Esophagus mucosa (tissue), 1 donor: ENCODE measurements at regions not wholly inside any gene's neighbourhood (a gene's known extent, or its start where the extent isn't known, plus 50 kb on each side); places are given as distances from the start of the nearest gene placed in this dataset.

ENCODE experiments used
- ATAC-seq: fragments of 200-7000 bp; cut with Tn5 transposase; one replicate; pipeline ENCODE4 v1.9.1; 2020
- donor health status: DM: yes; HTN: yes; CAD: no.

- ATAC-seq: no peak
These were observed 92.7 kb upstream of the TNC start for GRCh38 chr9:115210699-115211098.

- ATAC-seq: no peak
These were observed 93.6 kb upstream of the TNC start for GRCh38 chr9:115211413-115212124.

- no peak for ATAC-seq
These were observed 94.2 kb upstream of the TNC start for GRCh38 chr9:115212125-115212605.

DNA sequence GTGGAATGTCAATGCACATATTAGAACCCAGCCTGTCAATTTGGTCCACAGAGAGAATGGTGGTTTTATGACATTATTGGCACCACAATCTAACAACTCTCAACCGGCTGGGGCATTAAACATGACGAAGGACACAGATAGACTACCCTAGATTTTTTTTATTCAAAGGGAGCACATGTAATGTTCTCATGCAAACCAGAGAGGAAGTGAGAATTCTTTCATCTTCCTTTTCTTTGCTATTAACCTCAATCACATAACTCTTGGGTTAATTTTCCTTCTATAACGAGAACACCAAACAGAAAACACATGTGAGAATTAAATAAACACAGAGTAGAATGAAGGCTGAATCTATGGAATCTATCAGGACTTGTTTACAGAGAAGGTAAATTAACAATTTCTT, 94.9 kb upstream of the TNC start:
- ATAC-seq: no peak

- peak; percentile 86 for ATAC-seq
These were observed 95.9 kb upstream of the TNC start for GRCh38 chr9:115213818-115214334.

DNA sequence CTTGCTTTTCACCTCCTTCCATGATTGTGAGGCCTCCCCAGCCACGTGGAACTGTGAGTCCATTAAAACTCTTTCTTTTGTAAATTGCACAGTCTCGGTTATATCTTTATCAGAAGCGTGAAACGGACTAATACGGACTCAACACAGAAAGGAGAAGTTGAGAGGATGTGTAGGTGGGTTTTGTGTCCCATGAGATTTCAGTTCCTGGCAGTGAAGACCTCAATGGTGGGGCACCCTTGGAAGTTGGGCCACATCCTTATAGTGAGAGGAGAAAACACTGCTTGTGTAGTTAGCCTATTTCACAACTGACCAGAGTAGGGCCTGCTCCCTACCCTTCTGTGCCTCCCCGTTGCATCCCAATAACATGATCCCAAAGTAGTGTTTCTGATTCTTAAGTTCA, 98.9 kb upstream of the TNC start:
- no peak for ATAC-seq

DNA sequence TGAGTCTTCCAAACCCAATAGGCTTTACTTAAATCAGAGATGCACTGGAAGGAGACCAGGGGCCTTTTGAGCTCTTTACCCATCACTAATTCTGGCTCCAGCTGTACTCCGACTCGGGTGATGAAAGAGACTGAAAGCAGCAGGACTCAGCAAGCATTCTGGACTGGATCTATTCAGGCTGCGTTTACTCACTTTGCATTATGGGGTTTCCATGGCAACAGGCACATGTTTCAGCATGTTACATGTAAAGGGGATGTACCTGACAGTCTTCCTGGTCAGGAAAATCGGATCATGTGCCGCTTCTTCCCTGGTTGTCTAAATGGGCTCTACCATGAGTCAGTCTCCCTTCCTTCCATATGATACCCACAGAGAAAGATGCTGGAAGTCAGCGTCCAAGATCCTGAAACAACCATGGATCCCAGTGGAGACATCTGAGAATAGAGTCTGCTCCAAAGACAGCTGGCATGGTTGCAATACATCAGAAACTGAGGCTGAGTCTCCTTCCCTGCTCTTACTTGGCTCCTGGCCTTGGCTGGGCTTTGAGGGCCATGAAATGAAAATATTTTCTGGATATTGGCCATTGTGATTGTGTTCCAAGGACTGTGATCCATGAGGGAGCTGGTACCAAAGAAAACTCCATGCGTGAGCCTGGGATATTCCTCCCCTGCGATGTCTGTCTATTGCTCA, 102.5 kb upstream of the TNC start:
- ATAC-seq: peak; percentile 89

DNA sequence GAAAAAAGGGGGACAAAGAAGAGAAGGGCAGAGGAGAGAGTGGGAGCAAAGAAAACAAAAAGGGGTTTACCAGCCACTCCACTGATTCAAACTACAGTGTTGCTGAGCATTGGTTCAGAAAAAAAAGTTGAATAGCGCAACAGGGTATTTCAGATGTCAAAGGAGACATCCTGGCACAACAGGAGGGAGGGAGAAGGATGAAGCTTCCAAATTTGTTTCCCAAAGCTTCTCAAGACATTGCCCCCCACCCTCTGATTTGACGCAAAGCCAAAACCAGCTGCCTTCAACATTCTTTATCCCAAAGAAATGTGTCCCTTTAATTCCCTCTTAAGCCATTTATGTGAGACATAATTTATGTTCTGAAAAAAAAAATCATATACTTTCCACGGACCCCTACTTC, 105.5 kb upstream of the TNC start:
- ATAC-seq: no peak

- no peak for ATAC-seq
These were observed 107.6 kb upstream of the TNC start for GRCh38 chr9:115225459-115226116.

DNA sequence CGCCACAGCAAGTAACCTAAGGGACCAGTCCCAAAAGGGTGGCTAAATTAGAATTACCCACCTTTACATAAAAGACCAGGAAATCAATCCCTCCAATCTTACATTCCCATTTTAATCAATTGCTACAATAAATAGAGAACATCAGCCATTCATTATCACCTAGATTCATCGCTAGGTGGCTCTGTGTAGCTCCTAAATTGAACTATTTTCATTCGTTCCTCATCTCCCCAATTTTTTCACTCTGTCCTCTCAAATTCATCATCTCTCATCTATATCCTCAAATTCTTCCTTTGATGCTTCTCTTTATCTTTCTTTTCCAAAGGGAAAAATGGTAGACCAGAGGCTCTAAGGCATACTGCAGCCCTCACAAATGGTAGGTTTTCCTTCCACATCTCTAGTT, 108.2 kb upstream of the TNC start:
- no peak for ATAC-seq

DNA sequence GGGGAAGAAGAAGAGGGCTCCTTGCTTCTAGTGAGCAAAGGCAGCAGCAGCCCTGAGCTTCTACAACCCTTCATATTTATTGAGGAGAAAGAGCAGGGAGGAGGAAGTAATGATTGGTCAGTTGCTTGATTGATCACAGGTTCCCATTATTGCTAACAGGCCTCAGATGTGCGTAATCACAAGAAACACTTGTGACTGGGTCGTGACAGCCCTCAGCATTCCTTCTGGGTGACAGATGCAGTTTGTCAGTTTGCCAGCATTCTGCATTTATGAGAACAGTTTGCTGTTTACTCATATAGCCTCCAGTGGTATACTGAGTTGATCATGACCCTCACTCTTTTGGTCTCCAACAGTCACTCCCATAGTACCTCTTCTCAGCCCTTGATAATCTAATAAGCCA, 111.5 kb upstream of the TNC start:
- ATAC-seq: no peak

DNA sequence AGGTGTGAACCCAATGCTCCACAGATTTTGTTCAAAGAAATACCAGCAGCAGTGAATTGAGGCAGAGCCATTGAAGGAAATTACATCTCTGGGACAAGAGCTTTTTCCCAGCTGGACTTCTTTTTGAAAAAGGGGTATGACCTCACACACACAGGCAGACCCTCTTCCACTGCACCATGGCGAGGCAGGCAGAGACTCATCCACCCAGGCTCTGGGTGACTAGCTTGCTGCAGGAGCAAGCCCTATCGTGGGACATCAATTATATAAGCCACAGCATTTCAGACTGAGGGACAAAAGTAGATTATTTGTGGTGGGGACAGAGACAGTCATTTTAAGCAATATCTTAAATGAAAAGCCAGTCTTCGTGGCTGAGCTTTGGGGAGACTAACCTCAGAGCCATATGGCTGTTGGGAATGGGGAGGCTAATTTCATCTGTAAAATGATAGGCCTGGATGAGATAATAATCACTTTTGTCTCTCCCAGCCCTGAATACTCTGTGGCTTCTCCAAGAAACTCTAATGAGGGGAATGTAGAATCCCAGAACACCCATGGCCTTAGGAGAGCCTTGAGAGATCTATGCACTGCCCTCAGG, 113.1 kb upstream of the TNC start:
- ATAC-seq: no peak

GRCh38 chr9:115232181-115232774, 114.3 kb upstream of the TNC start:
- ATAC-seq: peak; percentile 44

DNA sequence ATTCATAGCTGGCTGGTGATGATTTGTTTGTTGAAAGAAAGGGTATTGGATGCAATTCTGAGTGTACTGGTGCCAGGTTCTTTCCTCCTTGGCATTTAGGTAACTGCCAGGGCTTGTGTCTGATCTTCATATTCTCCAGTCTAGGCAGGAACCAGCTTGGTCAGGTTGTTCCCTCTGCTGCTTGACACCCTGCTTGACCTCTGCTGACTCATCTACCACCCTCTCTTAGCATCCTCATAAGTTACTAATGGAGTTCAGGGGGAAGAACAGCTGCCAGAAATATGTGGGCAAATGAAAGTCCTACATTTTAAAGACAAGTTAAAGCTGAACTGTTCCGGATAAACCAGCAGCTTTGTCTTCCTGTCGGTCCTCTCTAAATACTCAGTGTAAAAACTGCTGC, 116.1 kb upstream of the TNC start:
- peak; percentile 99 for ATAC-seq

GRCh38 chr9:115235221-115235620, 117.3 kb upstream of the TNC start:
- no peak for ATAC-seq

GRCh38 chr9:115237385-115237998, 119.5 kb upstream of the TNC start:
- no peak for ATAC-seq

GRCh38 chr9:115240676-115241075, 122.7 kb upstream of the TNC start:
- no peak for ATAC-seq

DNA sequence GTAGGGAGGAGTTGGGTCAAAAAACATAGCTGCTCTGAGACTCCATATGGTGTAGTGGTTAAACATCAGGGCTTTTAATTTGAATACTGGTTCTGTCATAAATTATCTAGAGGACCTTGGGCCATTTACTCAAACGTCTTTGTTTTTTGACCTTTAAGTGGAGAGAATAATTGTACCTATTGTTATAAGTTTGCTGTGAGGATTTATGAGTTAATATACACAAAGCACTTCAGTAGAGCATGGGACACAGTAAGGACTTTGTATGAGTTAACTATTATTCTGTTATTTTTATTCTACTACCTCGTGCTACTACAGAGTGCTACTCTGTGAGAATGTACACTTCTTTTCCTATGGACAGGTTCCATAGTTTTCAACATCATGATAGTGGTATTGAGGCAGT, 123.7 kb upstream of the TNC start:
- no peak for ATAC-seq

DNA sequence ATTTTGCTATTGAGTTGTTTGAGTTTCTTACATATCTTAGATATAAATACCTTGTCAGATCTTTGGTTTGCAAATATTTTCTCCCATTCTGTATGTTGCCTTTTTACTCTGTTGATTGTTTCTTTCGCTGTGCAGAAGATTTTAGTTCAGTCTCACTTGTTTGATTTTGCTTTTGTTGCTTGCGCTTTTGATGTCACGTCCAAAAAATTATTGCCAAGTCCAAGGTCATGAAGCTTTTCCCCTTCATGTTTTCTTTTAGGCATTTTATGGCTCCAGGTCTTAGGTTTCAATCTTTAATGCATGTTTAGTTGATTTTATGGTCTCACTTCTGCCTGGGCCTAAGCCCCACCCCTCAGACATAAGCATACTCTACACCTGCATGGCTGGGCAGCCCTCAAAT, 131.5 kb upstream of the TNC start:
- no peak for ATAC-seq

- ATAC-seq: no peak
These were observed 132.7 kb upstream of the TNC start for GRCh38 chr9:115250621-115251032.

DNA sequence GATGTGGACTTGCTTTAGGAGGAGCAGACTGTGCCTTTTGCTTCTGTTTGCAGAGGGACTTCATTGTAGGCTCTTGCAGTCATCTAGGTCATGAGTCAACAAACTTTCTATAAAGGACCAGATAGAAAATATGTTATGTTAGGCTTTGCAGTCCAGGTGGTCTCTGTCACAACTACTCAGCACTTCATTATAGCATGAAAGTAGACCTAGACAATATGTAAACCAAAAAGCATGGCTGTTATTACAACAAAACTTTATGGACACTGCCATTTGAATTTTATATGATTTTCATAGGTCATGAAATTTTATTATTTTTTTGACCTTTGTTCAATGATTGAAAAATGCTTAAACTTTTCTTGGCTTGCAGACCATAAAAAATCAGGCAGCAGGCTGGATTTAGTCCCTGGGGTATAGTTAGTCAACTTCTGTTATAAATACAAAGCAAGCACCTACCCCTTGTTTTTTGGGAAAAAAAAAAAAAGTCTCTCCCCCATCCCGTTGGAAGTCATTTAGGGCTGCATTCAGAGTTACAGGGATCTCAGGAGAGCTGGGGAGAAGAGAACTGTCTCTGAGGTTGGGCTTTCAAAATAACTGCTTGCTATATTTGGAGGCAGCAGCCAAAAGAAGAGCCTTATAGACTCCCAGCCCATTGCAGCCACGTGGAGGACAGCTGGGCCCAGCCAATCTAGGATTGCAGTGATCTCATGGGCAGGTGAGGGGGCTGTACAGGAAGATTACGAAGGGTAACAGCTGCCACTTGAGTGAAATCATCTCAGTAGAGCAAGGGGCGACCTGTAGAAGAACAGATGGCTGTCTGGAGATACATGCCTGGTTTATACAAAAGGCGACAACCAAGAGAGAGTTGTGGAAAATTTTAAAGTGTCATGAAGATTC, 136.6 kb upstream of the TNC start:
- ATAC-seq: no peak
